CD8-positive, alpha-beta memory T cell (primary cell): ENCODE measurements at regions not wholly inside any gene's neighbourhood (a gene's known extent, or its start where the extent isn't known, plus 50 kb on each side); places are given as distances from the start of the nearest gene placed in this dataset.

ENCODE experiments used
- CTCF ChIA-PET: fragments of 350-600 bp; sonication (Branson Sonifier 250); formaldehyde crosslinking; loops from one replicate; lab custom pipeline; 2021; ENCODE audit warnings: antibody characterized with exemption; lab: Charles Lee
- POLR2A ChIA-PET: fragments of 350-600 bp; sonication (Branson Sonifier 250); formaldehyde crosslinking; loops from one replicate; lab custom pipeline; 2021; ENCODE audit warnings: antibody characterized with exemption; lab: Charles Lee
- DNase-seq, 5 donors: peaks; one replicate each; pipeline versions ENCODE4 v3.0.0 to v3.0.0-alpha.2; 2020 to 2022; ENCODE audit warnings: mixed read lengths in 1 of 5
- H3K27ac ChIP-seq: one replicate; pipeline ENCODE4 v1.7.0; 2013; ENCODE audit warnings: low read depth, mild to moderate bottlenecking, low read length, moderate library complexity
- H3K27me3 ChIP-seq: 2 replicates; pipeline ENCODE4 v1.7.0; 2013; ENCODE audit warnings: low read length, mild to moderate bottlenecking; ENCODE audit not compliant: insufficient read depth, poor library complexity, severe bottlenecking
- H3K36me3 ChIP-seq: 2 replicates; pipeline ENCODE4 v1.7.0; 2013; ENCODE audit warnings: mild to moderate bottlenecking, low read length, moderate library complexity; ENCODE audit not compliant: insufficient read depth
- H3K4me1 ChIP-seq: 2 replicates; pipeline ENCODE4 v1.7.0; 2013; ENCODE audit warnings: mild to moderate bottlenecking, low read length, moderate library complexity; ENCODE audit not compliant: insufficient read depth
- H3K4me3 ChIP-seq: 2 replicates; pipeline ENCODE4 v1.7.0; 2013; ENCODE audit warnings: mild to moderate bottlenecking, low read length
- H3K9me3 ChIP-seq: 2 replicates; pipeline ENCODE4 v1.7.0; 2013; ENCODE audit warnings: mild to moderate bottlenecking, low read length
- H3K27ac Mint-ChIP-seq, 8 donors: one replicate each; pipeline ENCODE4 v1.8.0; 2020 to 2021; ENCODE audit warnings: mixed read lengths in 8 of 8, mild to moderate bottlenecking in 6 of 8, inconsistent platforms in 3 of 8, moderate library complexity in 3 of 8
- H3K27me3 Mint-ChIP-seq, 2 donors: one replicate each; pipeline ENCODE4 v1.8.0; 2020 to 2021; ENCODE audit warnings: mixed read lengths in 2 of 2, mild to moderate bottlenecking in 1 of 2, moderate library complexity in 1 of 2
- H3K36me3 Mint-ChIP-seq, 3 donors: one replicate each; pipeline ENCODE4 v1.8.0; 2020 to 2021; ENCODE audit warnings: mixed read lengths in 3 of 3, inconsistent platforms in 1 of 3, mild to moderate bottlenecking in 1 of 3
- H3K4me1 Mint-ChIP-seq, 3 donors: one replicate each; pipeline ENCODE4 v1.8.0; 2020 to 2021; ENCODE audit warnings: mixed read lengths in 3 of 3, inconsistent platforms in 1 of 3, mild to moderate bottlenecking in 1 of 3
- H3K4me3 Mint-ChIP-seq, 7 donors: one replicate each; pipeline ENCODE4 v1.8.0; 2020 to 2021; ENCODE audit warnings: mixed read lengths in 7 of 7, mild to moderate bottlenecking in 6 of 7, moderate library complexity in 4 of 7, inconsistent platforms in 2 of 7
- H3K9me3 Mint-ChIP-seq, 5 donors: one replicate each; pipeline ENCODE4 v1.8.0; 2020 to 2022; ENCODE audit warnings: mixed read lengths in 5 of 5, mild to moderate bottlenecking in 3 of 5, moderate library complexity in 2 of 5, inconsistent platforms in 1 of 5

- Mint-ChIP-seq H3K9me3 (no peaks in the 10 kb centered on the region), H3K27me3 (peaks cover 4 to 27% of the 10 kb centered on the region in 2 donors), H3K27ac (no peak overlapping the region), H3K4me3 (no peak overlapping the region), H3K36me3 (no peaks in the 10 kb centered on the region), H3K4me1 (no peaks in the 10 kb centered on the region)
- ChIA-PET POLR2A (no interaction called here), CTCF (no interaction called here)
- no peak for DNase-seq
- no peak overlapping the region for H3K27ac ChIP-seq
- peaks cover 3% of the 10 kb centered on the region for H3K27me3 ChIP-seq
- no peaks in the 10 kb centered on the region for H3K9me3 ChIP-seq
- H3K4me1 ChIP-seq: no peaks in the 10 kb centered on the region
- no peaks in the 10 kb centered on the region for H3K36me3 ChIP-seq
- H3K4me3 ChIP-seq: no peak overlapping the region
These were observed 107.0 kb downstream of the EVX1 start for GRCh38 chr7:27349621-27350020.

GRCh38 chr7:27351137-27351536, 108.5 kb downstream of the EVX1 start:
- Histone ChIP-seq H3K4me3 (no peak overlapping the region), H3K27me3 (peaks cover 3% of the 10 kb centered on the region)
- CTCF ChIA-PET: no interaction called here

DNA sequence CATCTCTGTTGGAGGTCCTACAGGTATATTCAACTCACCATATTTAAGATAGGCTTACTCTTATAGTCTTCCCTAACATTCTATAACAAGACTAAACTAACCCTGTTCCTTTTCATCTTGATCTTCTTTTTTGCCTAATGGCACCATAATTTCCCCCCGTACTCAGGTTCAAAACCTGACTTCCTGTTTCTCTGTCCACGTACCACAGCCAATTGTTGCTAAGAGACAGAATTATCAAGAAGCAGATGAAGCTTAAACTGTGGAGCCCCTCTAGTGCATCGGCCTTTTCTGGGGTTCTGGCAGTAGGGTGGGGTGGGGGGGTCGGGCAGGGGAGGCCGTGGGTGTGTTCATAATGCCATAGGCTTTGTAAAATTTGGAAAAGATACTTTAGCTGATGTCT, 109.2 kb downstream of the EVX1 start:
- no peak overlapping the region for H3K4me3 Mint-ChIP-seq
- CTCF ChIA-PET: no interaction called here
- no peak for DNase-seq

More at GRCh38 chr7:27351137-27351536, 108.5 kb downstream of the EVX1 start:
- Histone ChIP-seq H3K27ac (no peak overlapping the region), H3K9me3 (no peaks in the 10 kb centered on the region), H3K4me1 (no peaks in the 10 kb centered on the region), H3K36me3 (no peaks in the 10 kb centered on the region)
- Mint-ChIP-seq H3K36me3 (no peaks in the 10 kb centered on the region), H3K9me3 (no peaks in the 10 kb centered on the region), H3K4me1 (no peaks in the 10 kb centered on the region), H3K27ac (no peak overlapping the region), H3K27me3 (peaks cover 4 to 23% of the 10 kb centered on the region in 2 donors), H3K4me3 (no peak overlapping the region)
- no peak for DNase-seq
- POLR2A ChIA-PET: no interaction called here

GRCh38 chr7:27359181-27360125, 116.9 kb downstream of the EVX1 start:
- no peak overlapping the region for H3K4me3 Mint-ChIP-seq
- no peaks in the 10 kb centered on the region for H3K27me3 ChIP-seq
- H3K36me3 ChIP-seq: no peaks in the 10 kb centered on the region
- no peaks in the 10 kb centered on the region for H3K9me3 ChIP-seq
- no peaks in the 10 kb centered on the region for H3K9me3 Mint-ChIP-seq
- DNase-seq: no peak
- no peaks in the 10 kb centered on the region for H3K4me1 ChIP-seq
- CTCF ChIA-PET: no interaction called here
- no peaks in the 10 kb centered on the region for H3K36me3 Mint-ChIP-seq
- no peak overlapping the region for H3K4me3 ChIP-seq
- peaks cover 7 to 26% of the 10 kb centered on the region in 2 donors for H3K27me3 Mint-ChIP-seq
- POLR2A ChIA-PET: no interaction called here
- H3K27ac ChIP-seq: no peak overlapping the region
- no peaks in the 10 kb centered on the region for H3K4me1 Mint-ChIP-seq
- no peak overlapping the region for H3K27ac Mint-ChIP-seq

More for the DNA sequence above, 109.2 kb downstream of the EVX1 start:
- Mint-ChIP-seq H3K27ac (no peak overlapping the region), H3K27me3 (peaks cover 4 to 23% of the 10 kb centered on the region in 2 donors), H3K9me3 (no peaks in the 10 kb centered on the region), H3K4me1 (no peaks in the 10 kb centered on the region), H3K36me3 (no peaks in the 10 kb centered on the region)
- Histone ChIP-seq H3K27me3 (peaks cover 3% of the 10 kb centered on the region), H3K9me3 (no peaks in the 10 kb centered on the region), H3K36me3 (no peaks in the 10 kb centered on the region), H3K4me1 (no peaks in the 10 kb centered on the region), H3K4me3 (no peak overlapping the region), H3K27ac (no peak overlapping the region)
- POLR2A ChIA-PET: no interaction called here

- Histone ChIP-seq H3K27ac (no peak overlapping the region), H3K4me1 (no peaks in the 10 kb centered on the region), H3K4me3 (no peak overlapping the region), H3K36me3 (no peaks in the 10 kb centered on the region), H3K27me3 (no peaks in the 10 kb centered on the region), H3K9me3 (no peaks in the 10 kb centered on the region)
- H3K9me3 Mint-ChIP-seq: no peaks in the 10 kb centered on the region
- H3K36me3 Mint-ChIP-seq: no peaks in the 10 kb centered on the region
- no peak overlapping the region for H3K4me3 Mint-ChIP-seq
- no peak for DNase-seq
- ChIA-PET CTCF (no interaction called here), POLR2A (no interaction called here)
- H3K27ac Mint-ChIP-seq: no peak overlapping the region
- peaks cover 7 to 33% of the 10 kb centered on the region in 2 donors for H3K27me3 Mint-ChIP-seq
- H3K4me1 Mint-ChIP-seq: no peaks in the 10 kb centered on the region
These were observed 118.9 kb downstream of the EVX1 start for GRCh38 chr7:27361522-27361921.

GRCh38 chr7:27362026-27362425, 119.4 kb downstream of the EVX1 start:
- H3K4me3 ChIP-seq: no peak overlapping the region
- Mint-ChIP-seq H3K4me3 (no peak overlapping the region), H3K27ac (no peak overlapping the region), H3K36me3 (no peaks in the 10 kb centered on the region), H3K9me3 (no peaks in the 10 kb centered on the region), H3K4me1 (no peaks in the 10 kb centered on the region), H3K27me3 (peaks cover 5 to 32% of the 10 kb centered on the region in 2 donors)
- H3K4me1 ChIP-seq: no peaks in the 10 kb centered on the region
- no peaks in the 10 kb centered on the region for H3K27me3 ChIP-seq
- DNase-seq: no peak
- ChIA-PET CTCF (no interaction called here), POLR2A (no interaction called here)
- H3K36me3 ChIP-seq: no peaks in the 10 kb centered on the region
- no peaks in the 10 kb centered on the region for H3K9me3 ChIP-seq
- no peak overlapping the region for H3K27ac ChIP-seq

DNA sequence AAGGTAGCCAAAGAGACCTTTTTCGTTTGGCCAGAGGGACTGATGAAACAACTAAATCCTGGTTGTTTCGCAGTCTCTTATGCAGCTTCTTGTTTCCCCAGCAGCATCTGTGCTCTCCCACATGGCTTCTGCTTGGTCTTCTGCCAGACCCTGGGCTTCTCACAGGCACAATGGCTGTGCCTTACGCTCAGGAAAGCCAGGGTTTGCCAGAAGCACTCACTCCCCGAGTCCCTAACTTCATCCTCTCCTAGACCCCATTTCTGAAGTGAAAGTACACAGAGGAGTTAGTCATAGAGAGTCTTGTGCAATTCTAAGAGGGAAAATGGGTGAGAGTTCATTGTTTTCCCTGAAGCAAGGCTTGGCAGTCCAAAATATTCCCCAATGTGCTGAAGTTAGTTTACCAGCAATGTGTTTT, 121.7 kb downstream of the EVX1 start:
- Histone ChIP-seq H3K27me3 (no peaks in the 10 kb centered on the region), H3K36me3 (no peaks in the 10 kb centered on the region), H3K4me3 (no peak overlapping the region), H3K4me1 (no peaks in the 10 kb centered on the region), H3K27ac (no peak overlapping the region), H3K9me3 (no peaks in the 10 kb centered on the region)
- H3K36me3 Mint-ChIP-seq: no peaks in the 10 kb centered on the region
- H3K4me3 Mint-ChIP-seq: no peak overlapping the region
- POLR2A ChIA-PET: no interaction called here
- no peak overlapping the region for H3K27ac Mint-ChIP-seq
- no peak for DNase-seq
- H3K9me3 Mint-ChIP-seq: no peaks in the 10 kb centered on the region
- H3K4me1 Mint-ChIP-seq: no peaks in the 10 kb centered on the region
- H3K27me3 Mint-ChIP-seq: peaks cover under 1 to 15% of the 10 kb centered on the region in 2 donors
- CTCF ChIA-PET: no interaction called here

- no peak overlapping the region for H3K27ac Mint-ChIP-seq
- DNase-seq: no peak
- no peaks in the 10 kb centered on the region for H3K9me3 Mint-ChIP-seq
- Histone ChIP-seq H3K27me3 (no peaks in the 10 kb centered on the region), H3K4me1 (no peaks in the 10 kb centered on the region), H3K9me3 (no peaks in the 10 kb centered on the region), H3K27ac (no peak overlapping the region), H3K4me3 (no peak overlapping the region), H3K36me3 (no peaks in the 10 kb centered on the region)
- no peak overlapping the region for H3K4me3 Mint-ChIP-seq
- no peaks in the 10 kb centered on the region for H3K36me3 Mint-ChIP-seq
- ChIA-PET CTCF (no interaction called here), POLR2A (no interaction called here)
- H3K4me1 Mint-ChIP-seq: no peaks in the 10 kb centered on the region
- H3K27me3 Mint-ChIP-seq: peaks cover 5 to 20% of the 10 kb centered on the region in 2 donors
These were observed 124.8 kb downstream of the EVX1 start for GRCh38 chr7:27367179-27367932.
